SKM-1 treated with dmso at 0.1 percent for 144 hours (cell line): ENCODE measurements at regions not wholly inside any gene's neighbourhood (a gene's known extent, or its start where the extent isn't known, plus 50 kb on each side); places are given as distances from the start of the nearest gene placed in this dataset.

Experiments used
- DNase-seq: peaks from one replicate; lab custom pipeline; 2025; ENCODE audit not compliant: unreplicated experiment; lab: John Stamatoyannopoulos, UW

DNA sequence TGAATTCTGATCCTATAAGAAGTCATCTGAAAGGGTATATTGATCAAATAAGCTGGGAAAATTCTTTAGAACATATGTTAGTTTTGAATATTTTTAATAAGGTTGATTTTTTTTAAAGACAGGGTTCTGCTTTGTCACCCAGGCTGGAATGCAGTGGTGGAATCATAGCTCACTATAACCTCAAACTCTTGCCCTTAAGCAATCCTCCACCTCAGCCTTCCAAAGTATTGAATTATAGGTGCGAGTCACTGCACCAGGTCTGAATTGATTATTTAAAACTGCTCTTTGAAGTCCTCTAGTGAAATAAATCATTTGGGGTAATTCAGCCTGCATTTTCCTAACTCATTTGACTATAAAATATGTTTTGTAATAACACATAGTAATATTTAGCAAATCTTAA lies 812.3 kb downstream of the PDHA2 start:
- DNase-seq, result no peak

DNA sequence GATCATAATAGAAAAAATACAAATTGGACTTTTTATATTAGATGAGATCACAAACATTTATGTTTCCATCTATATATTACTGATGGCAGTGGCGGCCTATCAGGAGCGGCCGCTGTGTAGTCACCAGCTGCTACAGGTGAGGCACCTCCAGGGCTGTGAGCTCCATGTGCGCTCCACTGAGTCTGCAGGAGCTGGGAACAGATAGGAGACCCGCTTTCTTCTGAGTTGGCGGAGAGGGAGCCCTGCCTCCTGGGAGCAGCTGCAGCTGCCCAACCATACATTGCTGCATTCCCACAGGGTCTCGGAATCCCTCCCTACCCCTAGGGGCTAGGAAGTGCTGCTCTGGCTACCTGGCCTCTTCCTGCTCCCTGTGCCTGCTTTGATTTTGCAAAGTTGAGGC lies 812.9 kb downstream of the PDHA2 start:
- no peak for DNase-seq

DNA sequence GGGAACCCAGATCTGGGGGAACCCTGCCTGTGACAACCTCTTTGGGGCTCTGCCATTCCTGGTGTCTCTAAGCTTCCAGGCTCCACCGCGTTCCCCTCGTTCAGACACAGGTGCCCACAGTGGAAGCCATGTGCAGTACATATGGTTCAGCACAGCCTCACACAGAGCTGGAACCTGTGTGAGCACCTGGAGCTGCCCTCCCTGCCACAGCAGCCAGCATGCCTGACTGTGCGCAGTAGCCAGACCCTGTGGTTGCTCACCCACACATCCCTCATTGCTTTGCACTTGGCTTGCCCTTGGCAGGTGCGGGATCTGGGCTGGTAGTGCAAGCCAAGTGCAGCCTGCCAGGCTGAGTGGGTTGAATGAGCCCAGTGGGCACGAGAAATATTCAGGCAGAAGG lies 814.2 kb downstream of the PDHA2 start:
- no peak for DNase-seq

DNA sequence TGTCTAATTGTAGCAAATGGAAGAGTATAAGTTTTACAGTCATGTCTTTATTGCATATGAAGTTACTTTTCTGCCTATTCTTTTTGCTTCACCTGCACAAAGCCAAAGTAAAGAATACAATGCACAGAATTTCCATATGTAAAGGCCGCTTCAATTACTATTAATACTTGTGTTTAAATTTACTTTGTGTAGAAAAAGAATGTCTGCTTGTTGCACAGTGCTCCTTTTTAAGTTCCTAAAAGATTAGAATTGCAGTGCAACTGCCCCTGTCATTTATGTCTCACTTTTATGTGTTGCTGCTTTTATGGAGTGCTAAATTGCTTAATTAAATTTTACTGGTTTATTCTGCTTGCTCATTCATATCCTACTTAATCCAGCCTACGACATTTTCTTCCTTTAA lies 830.5 kb downstream of the PDHA2 start:
- DNase-seq, result no peak

DNA sequence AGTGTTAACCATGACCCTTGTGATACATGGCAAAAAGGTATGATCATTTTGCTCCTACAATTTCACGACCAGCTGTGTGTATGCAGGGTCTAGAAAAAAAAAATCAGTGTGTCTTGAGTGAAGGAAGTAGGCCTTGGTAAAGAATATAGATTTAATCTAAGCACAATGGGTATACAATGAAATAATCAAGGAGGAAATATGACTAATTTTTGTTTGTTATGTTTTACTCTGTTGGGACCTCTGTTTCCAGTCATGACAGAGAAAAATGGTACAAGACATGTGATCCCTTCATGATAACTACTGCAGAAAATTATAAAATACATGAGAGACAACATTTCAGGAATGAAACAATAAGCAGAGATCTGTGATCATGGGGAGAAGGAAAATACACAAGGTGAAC lies 835.5 kb downstream of the PDHA2 start:
- no peak for DNase-seq

DNA sequence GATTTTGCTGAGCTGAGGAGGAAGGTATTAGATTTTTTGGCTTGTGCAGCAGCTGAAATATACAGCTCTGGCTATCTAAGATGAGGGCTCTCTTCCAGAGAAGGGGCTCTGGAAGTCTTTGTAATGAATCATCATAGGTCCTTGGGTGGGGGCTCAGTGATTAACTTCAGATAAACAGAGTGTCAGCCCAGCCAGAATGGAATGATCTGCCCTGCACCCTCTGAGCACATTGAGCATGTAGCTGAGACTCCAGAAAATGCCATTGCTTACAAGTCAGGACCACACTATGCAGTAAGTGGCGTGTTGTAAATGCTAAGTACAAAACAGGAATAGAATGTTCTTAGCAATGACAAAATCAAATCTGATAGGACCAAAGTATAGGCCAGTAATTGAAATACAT lies 836.0 kb downstream of the PDHA2 start:
- DNase-seq, result no peak

DNA sequence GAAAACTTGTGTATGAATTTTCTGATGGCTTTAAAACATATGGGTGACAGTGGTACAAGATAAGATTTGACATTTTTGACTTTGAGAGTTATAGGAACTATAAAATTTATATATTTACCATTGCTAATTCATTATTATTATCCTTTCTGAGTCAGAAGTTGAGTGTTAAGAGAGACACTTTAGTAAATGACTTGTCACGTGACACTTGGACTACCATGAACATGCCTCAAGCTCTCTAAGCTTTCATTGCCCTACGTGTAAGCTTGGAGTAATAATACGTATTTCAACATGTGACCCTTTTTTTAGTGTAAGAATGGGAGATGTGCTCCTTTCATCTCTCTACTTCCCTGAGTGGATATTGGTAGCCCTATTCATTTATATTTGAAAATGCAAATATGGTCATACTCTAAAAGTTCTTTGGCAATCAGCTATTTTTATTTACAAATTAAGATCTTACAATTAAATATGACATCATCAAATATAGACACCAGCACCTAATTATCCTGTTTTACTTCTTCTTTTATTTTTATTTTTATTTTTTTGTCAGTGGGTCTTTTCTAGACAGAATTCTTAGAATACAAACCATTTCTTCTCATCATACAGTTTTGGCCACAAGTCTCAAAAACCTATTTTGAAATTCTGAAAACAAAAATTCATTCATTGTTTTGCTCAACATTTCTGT lies 837.0 kb downstream of the PDHA2 start:
- DNase-seq, result no peak

DNA sequence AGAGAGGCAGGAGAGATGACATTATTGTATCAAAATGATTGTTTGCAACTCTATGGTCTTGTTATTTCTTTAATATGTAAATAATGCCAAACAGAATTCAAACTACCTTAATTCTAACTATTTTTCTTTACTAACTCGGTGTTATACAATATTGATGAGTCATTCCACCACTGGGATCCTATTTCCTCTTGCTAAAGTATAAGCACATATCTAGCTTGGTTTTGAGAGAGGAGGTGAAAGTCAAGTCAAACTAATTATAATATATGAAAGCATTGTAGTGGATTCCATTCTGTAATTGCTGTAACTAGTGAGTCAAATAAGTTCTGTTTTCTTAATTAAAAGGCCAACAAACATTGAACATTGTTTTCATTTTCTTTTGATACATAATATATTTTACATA lies 837.6 kb downstream of the PDHA2 start:
- DNase-seq, result peak; percentile 2

DNA sequence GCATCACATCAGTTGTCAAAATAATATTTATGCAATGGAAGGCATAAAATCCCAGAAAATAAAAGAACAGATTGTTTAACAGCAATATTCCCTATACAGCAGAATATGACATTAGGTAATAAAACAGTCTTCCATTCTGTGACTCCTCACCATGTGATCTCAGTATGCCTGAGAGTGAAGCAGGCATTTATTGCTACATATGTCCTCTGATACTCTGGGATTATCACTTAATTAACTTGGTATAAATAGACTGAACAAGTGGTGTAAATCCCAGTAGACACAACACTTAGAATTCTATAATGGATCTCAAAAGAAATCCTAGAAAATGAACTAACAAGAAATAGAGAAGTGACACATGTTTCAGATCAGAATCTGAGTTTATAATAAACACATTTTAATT lies 841.3 kb downstream of the PDHA2 start:
- no peak for DNase-seq

DNA sequence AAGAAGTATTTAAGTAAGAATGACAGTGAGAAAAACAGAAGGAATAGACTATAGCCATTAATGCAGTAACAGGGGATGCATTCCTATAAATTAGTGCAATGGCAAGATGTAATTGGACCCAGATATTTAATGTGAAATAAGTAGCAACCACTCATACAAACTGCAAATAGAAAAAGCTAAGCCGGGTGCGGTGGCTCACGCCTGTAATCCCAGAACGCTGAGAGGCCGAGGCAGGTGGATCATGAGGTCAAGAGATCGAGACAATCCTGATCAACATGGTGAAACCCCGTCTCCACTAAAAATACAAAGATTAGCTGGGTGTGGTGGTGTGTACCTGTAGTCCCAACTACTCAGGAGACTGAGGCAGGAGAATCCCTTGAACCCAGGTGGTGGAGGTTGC lies 845.8 kb downstream of the PDHA2 start:
- DNase-seq, result no peak

DNA sequence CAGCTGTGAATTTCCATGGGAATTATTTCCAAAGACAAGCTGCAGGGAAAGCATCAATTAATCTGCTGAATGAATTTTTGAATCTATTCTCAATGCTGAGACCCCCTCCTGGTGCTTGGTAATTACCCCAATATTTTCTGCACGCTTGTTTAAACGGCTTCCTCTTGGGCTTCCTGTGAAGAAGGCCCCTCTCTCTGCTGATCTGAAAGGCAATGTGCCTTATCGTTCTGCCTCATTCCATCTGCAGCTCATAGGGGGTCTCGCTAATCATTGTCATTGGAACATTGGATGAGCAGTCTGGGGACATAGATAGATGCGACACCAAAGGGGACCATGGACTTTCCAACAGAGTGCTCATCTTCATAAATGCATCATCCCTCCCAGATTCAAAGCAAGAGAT lies 851.6 kb downstream of the PDHA2 start:
- no peak for DNase-seq

DNA sequence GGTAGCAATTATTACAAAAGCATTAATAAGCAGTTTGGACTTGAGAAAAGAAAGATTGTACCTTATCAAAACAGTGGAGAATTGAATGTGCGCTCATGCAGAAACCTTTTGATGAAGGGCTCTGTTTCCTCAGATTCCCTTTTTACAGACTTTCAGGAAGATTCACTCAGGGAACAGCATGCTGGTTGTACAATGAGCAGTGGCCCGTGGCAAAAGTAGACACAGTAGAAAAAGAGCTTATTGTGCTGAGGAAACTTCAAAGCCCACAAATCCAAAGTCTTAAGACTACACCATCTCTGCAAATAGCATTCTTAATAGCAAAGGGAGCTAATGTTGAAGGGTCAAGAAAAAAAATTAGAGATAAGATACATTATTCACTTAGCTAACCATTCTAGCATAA lies 858.9 kb downstream of the PDHA2 start:
- no peak for DNase-seq

DNA sequence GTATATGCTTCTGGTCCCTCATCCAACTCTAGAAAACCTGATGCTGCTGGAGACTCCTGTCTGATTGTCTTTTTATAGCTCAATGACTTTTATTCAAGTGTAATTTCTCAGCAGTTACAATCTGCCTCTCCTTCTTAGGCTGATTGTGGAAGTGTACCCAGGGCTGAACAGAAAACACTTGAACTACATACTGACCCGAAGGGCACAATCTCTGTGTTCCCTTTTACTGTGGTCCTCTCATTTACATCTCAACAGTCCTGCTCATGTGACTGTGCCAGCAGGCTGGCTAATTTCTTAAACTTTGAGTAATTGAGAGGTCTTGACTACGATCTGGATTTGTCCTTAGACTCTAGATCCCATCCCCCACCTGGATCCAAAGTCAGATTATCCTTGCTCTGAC lies 863.4 kb downstream of the PDHA2 start:
- no peak for DNase-seq

DNA sequence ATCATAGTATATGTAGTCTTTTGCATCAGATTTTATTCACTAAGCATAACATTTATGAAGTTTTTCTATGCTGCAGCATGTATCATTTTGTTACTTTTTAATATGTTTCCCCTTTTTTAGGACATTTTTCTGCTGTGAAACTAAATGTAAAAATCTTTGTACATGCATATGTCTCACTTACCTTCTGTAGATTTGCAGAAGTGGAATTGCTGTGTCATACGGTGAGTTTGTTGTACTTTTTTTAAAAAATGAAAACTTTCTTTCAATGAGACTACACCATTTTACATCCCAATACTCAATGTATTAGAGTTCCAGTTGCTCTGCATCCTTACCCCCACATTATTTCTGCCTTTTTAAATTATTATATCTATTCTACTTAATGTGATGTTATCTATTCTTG lies 868.9 kb downstream of the PDHA2 start:
- no peak for DNase-seq

DNA sequence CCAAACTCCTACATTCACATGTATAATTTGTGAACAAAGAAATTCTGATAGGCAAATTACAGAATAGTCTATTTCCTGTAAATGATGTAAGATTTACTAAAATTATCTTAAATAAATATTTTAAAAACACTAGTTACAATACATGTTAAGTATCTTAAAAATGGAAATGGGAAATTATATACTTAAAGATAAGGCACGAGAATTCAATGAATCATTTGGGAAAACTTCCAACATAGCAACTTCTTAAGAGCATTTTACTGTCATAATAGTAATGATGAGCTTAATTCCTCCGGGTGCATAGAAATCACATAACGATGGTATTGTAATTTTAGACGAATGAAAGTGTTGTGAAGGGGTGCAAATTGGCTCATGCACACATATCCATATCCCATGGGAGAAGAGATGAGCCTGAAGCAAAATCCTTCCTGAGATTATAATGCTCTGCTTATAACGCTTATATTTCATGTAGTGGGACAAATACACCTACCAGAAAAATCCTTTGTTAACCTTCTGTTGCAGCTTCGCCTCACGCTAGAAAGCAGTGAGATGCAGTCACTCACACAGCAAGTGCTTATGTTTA lies 873.5 kb downstream of the PDHA2 start:
- DNase-seq, result no peak

DNA sequence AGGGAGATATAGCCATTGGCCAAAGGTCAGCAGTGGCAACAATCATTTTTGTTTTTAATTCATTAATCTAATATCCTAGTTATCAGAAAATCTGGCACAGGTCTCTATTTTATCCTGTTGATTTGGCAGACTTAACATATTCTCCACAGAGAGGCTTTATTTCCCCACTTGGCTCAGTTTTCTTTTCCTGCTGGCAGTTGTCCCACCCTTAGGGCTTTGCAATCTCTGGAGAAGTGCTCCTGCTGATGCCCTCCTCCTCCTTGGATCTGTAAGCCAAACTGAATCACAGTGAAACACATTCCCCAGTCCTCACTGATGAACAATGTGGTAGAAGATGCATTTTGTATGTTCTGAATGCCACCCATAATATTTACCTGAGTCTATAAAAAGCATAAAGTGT lies 889.7 kb downstream of the PDHA2 start:
- no peak for DNase-seq

DNA sequence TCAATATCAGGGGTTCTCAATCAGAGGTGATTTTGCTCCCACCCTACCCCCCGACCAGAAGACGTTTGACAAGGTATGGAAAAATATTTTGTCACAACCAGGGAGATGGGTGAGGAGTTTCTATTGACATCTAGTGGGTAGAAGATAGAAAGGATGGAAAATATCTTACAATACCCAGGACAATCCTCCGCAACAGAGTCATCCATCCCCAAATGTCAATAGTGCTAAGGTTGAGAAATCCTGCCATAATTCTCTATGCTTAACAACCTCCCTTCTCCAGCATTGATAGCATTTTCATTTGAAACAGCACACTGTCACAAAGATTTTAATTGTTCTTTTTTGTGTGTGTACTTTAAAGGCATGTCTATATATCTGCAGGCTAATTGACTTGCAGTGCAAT lies 890.5 kb downstream of the PDHA2 start:
- DNase-seq, result no peak

DNA sequence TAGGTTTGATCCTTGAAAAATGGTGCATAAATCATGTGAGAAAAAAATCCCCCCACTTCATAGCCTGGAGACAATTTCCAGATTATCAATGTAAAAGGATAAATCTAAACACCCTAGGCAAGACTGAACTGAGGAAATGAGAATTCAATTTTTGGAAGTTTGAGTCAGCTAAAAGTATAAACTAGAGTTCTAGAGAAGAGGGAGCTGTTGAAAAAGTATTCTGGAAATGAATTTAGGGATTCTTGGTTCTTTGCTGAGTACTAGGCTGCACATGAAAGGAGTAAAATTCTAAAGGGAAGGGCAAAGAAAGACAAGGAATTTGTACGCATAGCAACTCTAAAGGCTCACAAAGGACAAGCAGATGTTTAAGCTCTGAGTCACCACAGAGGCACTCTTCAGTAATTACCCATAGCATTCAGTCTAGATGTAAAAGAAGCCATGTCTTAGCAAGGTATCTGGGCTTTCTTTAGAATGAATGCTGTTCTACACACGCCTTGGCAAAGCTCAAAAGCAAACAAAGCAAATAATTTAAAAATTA lies 896.5 kb downstream of the PDHA2 start:
- no peak for DNase-seq

DNA sequence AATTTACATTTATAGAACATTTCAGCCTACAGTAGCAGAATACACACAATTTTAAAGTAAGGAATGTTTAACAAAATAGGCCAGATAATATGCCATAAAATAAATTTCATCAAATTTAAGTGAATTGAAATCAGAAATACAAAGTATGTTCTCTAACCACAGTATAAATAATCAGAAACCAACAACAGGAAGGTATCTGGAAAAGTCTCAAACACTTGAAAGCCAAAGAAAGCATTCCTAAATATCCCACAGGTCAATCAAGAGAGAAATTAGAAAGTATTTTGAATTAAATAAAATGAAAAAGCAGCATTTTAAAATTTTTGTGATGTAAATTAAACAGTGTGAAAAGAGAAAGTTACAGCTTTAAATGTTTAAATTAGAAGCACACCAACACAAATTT lies 899.2 kb downstream of the PDHA2 start:
- no peak for DNase-seq

DNA sequence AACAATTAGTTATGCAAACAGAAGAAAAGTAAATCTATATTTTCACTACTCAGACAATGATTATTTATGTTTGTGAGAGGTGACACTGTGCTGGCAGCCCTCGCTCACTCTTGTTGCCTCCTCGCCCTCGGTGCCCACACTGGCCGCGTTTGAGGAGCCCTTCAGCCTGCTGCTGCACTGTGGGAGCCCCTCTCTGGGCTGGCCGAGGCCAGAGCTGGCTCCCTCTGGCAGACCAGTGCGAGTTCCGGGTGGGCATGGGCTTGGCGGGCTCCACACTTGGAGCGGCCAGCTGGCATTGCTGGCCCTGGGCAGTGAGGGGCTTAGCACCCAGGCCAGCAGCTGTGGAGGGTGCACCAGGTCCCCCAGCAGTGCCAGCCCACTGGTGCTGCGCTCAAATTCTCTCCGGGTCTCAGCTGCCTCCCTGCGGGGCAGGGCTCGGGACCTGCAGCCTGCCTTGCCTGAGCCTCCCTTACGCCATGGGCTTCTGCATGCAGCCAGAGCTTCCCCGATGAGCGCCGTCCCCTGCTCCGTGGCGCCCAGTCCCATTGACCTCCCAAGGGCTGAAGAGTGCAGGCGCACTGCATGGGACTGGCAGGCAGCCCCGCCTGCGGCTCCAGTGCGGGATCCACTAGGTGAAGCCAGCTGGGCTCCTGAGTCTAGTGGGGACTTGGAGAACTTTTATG lies 902.6 kb downstream of the PDHA2 start:
- no peak for DNase-seq

DNA sequence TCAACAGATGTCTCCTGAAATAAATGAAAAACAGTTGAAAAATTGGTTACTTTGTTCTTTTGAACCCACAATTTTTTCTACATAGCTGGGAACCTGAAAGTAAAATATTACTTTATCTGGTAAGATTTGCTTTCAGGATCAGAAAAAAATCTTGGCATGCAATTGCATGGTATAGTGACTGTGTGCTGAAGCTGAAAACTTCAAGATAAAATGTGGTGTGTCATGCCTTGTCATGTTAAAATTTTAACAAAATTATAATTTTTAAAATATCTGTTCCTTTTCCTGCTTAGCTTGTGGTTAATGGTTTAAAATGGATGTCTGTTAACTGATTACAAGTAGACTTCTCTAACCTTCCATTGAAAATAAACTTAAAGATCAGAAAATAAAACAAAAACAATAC lies 904.8 kb downstream of the PDHA2 start:
- DNase-seq, result no peak

DNA sequence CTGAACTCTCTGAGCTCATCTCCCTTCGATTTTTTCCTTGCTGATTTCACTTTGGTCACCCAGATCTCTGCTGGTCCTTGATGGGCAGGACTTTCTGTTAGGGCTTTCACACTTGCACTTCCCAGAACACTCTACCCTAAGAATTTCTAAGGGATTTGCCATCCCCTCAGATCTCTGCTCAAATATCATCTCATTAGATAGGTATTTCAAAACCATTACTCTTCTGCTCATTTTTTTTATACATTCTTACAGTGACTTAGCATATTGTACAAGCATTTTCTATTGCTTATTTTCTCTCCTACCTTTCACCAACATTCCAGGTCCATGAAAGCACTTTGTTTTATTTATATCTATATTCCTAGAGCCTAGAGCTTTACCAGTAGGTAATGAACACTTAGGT lies 913.3 kb downstream of the PDHA2 start:
- DNase-seq, result no peak
